Activated CD8-positive, alpha-beta memory T cell treated with anti-CD3 and anti-CD28 coated beads for 48 hours (primary cell): ENCODE measurements at regions not wholly inside any gene's neighbourhood (a gene's known extent, or its start where the extent isn't known, plus 50 kb on each side); places are given as distances from the start of the nearest gene placed in this dataset.
"Not testable (repeated sequence)": the region's sequence is repeated elsewhere in the genome, so short reads cannot be mapped to it uniquely, and the experiment has no call there.

ENCODE experiments used
- DNase-seq, 3 experiments: peaks; one replicate each; pipeline ENCODE4 v3.0.0-alpha.2; 2020; ENCODE audit warnings: low read depth in 2 of 3, low spot score in 2 of 3

DNA sequence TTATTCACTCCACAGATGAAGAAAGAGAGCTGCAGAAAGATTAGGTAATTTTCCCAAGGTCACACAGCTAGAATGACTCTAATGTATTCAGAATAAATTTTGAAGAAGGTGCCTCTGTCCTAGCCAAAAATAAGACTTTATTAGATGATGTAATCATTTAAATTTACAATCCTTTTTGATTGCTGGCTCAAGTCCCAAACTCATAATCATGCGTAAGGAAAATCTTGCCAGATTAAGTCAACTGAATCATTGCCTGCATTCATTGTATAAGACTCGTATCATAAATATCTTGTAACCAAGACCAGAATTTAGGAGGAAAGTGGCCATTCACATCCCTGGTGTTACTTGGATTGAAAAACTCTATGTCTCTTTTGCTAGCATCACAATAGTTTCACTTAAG, 53.1 kb upstream of the STK39 start:
- DNase-seq = no peak

- no peak for DNase-seq
These were observed 56.8 kb upstream of the STK39 start for GRCh38 chr2:168304024-168304681.

DNA sequence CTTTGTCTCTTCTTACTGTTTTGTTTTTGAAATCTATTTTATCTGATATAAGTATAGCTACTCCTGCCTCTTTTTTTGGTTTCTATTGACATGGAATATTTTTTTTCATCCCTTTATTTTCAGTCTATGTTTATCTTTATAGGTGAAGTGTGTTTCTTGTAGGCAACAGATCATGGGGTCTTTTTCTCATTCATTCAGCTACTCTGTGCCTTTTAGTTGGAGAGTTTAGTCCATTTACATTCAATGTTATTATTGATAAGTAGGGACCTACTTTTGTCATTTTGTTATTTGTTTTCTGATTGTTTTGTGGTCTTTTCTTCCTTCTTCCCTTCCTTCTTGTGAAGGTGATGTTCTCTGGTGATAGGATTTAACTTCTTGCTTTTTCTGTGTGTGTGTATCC, 60.0 kb upstream of the STK39 start:
- DNase-seq = no peak

DNA sequence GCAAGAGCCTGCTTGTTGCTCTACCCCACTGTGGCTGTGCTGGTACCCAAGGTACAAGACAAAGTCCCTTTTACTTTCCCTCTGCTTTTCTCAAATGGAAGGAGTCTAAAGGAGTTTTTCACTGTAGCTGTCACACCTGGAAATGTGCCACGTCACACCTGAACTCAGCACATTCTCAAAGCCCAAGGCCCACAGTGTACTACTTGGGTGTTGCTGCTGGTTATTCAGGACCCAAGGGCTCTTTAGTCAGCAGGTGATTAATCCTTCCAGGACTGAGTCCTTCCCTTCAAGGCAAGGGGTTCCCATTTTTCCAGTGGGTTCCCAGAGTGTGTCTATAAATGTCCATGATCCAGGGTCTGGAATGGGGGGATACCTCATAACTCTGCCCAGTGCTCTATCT, 63.2 kb upstream of the STK39 start:
- DNase-seq = no peak

DNA sequence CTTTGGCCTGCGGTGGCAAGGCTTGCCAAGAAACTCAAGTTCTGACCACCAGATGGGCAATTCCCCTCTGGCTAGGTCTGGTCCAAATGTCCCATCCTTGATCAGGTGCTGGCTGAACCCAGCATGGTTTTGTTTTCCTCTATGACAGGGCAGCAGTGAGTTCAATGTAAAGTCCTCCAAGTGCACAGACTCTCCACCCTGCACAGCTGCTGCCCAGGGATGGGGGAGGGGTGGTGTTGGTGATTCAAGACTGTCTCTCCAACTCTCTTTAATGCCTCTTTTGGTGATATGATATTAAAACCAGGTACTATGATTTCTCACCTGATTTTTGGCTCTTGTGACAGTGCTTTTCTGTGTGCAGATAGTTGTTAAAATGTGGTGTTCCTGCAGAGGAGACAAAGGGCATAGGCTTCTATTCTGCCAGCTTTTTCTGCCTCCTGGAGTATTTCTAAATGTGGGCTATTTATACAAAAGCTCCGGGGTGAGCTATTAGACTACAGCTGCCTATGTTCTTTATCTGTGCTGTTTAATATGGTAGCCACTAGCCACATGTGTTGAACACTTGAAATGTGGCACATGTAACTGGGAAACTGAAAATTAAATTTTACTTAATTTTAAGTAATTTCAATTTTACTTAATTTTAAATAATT, 64.0 kb upstream of the STK39 start:
- DNase-seq = no peak

- DNase-seq = no peak
These were observed 64.8 kb upstream of the STK39 start for GRCh38 chr2:168312036-168312822.

DNA sequence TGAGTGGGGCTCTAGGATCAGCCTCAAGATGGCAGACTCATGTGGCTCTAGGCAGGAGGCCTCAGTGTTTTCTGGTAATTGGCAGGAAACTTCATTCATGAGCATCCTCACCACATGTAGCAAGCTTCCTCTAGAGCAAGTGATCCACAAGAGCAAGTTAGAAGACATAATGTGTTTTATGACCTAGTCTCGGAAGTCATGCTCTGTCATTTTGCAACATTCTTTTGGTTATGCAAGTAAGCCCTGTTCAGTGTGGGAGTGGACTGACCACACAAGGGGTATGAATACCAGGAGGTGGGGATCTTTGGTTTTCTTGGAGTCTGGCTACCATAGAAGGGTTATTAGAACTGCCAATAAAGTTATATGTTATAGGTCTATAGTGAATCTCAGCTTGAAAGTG, 66.8 kb upstream of the STK39 start:
- no peak for DNase-seq

DNA sequence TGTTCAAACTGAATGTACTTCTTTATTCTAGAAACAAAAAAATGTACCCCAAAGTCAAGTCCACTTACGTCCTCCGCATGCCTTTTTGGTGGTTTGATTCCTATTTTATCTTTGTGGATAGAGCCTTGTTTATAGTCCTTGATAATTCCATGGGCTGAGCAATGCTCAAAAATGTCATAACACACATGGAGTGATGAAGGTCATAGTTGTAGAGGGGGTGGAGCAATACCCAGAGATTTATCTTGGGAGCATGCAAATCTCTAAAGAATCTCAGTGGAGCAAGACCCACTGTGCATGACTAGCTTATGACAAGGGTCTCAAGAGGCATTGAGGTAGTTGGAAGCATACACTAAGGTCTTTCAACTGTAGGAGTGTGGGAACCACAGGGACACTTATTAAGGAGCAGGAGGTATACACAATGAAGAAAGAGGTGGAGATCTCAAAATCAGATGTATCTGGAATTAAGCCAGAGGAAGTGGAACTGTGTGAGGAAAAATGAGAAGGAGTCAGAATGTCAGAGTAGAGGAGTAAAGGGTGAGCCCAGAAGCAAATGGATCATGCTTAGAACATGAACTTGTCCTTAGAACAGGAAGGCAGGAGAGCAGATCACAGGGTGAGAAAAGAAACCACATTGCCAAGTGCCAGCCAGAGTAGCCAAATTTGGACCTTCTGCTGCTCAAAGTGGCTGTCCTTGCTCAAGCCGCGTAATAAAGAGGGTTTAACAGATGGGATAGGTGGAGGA, 68.1 kb upstream of the STK39 start:
- DNase-seq = no peak

DNA sequence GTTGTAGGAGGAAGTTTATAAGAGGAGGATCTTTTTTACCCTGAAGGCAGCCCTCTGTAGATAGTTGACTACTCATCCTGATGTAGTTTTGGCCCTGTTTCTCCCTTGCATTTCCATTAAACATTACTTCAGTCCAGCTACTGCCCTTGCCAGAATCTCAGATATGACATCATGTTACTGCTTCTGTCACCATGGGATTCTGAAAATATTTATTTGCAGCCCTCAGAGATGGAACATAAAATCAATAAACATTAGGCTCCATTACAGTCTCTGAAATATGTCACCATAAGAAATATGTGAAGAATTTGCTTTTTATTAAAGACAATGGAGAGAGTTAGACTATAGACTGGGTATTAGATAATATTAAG, 68.7 kb upstream of the STK39 start:
- DNase-seq = no peak

GRCh38 chr2:168317282-168317681, 69.9 kb upstream of the STK39 start:
- no peak for DNase-seq

GRCh38 chr2:168320267-168320666, 72.9 kb upstream of the STK39 start:
- no peak for DNase-seq

DNA sequence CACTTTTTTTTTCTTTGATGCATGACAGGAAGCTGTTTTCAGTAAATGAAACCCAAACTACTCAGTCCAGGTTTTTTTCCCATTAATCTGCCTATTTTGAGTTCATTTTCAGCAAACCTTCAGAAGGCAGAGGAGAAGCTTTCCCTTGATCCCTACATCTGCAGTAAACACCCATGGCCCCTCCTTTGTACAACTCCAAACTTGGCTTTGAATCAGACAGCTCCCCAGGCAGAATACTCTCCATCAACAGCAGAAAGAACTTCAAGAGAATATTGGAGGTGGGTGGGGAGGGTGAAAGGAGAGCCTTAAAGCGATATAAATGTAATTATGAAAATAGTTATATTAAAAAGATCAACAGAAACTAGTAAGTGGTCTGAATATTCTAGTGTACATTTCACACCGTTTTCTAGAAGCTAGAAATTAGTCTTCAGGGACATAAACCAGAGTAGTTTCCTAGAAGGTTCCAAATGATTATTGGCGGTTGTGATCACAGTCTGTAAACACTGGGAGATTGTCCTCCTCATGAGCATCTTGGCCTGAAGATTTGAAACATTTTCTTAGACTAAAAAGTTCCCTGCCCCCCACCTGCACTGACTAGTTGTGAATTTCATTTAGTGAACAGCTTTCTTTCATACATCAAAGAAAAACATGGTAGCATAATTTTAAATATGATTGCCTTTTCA, 75.1 kb upstream of the STK39 start:
- no peak for DNase-seq

- no peak for DNase-seq
These were observed 76.2 kb upstream of the STK39 start for GRCh38 chr2:168323529-168324021.

DNA sequence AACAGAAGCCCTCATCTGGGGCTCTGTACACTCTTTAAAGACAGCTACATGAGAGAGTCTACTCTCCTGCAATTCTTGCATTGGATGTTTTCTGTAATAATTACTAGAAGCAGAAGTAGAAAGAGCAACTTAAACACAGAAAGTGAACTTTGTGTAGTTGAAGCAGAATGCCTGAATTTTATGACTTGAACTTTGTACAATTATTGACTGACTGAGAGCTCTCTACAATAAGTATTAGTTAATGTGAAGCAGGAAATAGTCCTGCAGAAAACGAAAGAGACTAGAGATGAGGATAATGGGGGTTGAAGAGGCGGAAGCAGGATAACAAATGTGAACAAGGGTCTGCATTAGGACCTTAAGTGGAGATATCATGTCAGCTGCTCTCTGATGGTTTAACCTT, 79.2 kb upstream of the STK39 start:
- DNase-seq = no peak

- DNase-seq = no peak
These were observed 79.9 kb upstream of the STK39 start for GRCh38 chr2:168327328-168327727.

GRCh38 chr2:168328421-168328820, 81.0 kb upstream of the STK39 start:
- DNase-seq = no peak

DNA sequence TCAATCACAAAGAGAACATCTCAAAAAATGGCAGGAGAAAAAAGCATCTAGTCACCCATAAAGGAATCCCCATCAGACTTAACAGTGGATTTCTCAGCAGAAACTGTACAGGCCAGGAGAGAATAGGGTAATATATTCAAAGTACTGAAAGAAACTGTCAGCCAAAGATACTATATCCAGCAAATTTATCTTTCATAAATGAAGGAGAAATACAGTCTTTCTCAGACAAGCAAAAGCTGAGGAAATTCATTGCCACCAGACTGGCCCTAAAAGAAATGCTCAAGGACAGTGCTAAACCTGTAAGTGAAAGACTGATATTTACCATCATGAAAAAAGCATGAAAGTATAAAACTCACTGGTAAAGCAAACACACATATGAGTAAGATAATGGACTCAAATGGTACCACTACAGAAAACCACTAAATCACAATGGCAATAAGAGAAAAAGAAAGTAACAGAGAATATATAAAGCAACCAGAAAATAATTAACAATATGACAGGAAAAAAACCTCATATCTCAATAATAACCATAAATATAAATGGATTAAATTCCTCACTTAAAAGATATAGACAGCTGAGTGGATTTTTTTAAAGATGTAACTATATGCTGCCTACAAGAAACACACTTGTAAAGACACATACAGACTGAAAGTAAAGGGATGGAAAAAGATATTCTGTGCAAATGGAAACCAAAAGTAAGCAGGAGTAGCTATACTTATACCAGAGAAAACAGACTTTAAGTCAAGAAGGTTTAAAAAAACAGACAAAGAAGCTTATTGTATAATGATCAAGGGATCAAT, 83.4 kb upstream of the STK39 start:
- no peak for DNase-seq

DNA sequence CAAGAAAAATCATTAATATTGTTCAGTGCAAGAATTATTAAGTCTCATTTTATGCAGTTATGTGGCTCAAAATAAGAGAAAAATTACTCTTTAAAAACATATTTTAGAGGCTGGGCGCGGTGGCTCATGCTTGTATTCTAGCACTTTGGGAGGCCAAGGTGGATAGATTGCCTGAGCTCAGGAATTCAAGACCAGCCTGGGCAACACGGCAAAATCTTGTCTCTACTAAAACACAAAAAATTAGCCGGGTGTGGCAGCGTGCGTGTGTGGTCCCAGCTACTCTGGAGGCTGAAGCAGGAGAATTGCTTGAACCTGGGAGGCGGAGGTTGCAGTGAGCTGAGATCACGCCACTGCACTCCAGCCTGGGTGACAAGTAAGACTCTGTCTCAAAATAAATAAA, 87.9 kb upstream of the STK39 start:
- not testable (repeated sequence) for DNase-seq

- DNase-seq = no peak
These were observed 89.5 kb upstream of the STK39 start for GRCh38 chr2:168336786-168337388.

DNA sequence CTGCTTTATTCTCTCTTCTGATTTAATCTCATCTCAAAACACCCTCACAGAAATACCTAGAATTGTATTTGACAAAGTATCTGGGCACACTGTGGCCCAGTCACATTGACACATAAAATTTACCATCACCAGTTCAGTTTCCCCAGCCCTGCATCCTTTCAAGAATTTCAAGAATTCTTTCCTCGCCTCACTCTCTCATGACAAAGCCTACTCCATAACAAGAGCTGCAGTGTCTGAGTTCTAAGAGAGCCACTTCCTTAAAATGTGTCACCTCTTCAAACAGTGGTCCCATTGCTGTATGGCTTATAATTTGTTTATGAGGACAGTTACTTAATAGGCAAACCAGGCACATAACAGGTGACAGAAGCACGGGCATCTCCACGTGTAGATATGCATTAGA, 90.9 kb upstream of the STK39 start:
- DNase-seq = no peak
